ENCODE measurements at regions not wholly inside any gene's neighbourhood (a gene's known extent, or its start where the extent isn't known, plus 50 kb on each side); places are given as distances from the start of the nearest gene placed in this dataset.

DNA sequence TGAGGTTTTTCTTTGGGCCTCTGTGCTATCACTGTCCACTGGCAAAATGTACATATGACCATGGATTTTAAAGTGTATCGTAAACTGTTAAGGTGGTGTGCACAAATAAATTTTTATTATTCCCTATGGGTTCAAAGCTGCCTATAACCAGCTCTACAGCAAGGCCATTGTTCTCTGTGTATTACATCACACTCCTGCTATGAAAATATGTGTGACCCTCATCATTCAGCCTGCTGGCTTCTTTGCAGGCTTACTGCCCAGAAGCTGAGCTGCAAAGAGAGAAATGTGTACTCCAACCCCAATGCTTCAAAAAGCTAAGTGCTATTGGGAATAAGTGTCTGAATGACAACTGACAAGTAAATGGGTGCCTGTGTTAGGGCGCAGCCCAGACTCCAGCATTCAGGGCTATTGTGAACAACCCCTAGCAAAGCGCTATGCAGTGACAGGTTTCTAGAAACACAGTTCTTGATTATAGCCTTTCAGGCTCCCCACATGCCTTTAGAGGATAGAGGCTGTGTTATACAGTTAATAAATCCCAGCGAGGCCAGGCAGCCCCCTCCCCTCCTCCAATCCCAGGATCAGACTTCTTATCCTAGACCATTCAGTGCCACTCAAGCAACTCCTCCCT lies 220.4 kb upstream of the RADX start:
- TF ChIP-seq, protein P1, sequence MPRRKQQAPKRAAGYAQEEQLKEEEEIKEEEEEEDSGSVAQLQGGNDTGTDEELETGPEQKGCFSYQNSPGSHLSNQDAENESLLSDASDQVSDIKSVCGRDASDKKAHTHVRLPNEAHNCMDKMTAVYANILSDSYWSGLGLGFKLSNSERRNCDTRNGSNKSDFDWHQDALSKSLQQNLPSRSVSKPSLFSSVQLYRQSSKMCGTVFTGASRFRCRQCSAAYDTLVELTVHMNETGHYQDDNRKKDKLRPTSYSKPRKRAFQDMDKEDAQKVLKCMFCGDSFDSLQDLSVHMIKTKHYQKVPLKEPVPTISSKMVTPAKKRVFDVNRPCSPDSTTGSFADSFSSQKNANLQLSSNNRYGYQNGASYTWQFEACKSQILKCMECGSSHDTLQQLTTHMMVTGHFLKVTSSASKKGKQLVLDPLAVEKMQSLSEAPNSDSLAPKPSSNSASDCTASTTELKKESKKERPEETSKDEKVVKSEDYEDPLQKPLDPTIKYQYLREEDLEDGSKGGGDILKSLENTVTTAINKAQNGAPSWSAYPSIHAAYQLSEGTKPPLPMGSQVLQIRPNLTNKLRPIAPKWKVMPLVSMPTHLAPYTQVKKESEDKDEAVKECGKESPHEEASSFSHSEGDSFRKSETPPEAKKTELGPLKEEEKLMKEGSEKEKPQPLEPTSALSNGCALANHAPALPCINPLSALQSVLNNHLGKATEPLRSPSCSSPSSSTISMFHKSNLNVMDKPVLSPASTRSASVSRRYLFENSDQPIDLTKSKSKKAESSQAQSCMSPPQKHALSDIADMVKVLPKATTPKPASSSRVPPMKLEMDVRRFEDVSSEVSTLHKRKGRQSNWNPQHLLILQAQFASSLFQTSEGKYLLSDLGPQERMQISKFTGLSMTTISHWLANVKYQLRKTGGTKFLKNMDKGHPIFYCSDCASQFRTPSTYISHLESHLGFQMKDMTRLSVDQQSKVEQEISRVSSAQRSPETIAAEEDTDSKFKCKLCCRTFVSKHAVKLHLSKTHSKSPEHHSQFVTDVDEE (CRISPR knock-in tag; IDR thresholded peaks at IDR 0.05): no peak
- TF ChIP-seq BACH2 (CRISPR knock-in tag; IDR thresholded peaks at IDR 0.05; ENCODE audit: borderline replicate concordance) (no peak), RARB (CRISPR knock-in tag; IDR thresholded peaks at IDR 0.05) (no peak), TOX (CRISPR knock-in tag; IDR thresholded peaks at IDR 0.05; ENCODE audit: borderline replicate concordance) (no peak), ZFP30 (CRISPR knock-in tag; IDR thresholded peaks at IDR 0.05) (no peak), PATZ1 (CRISPR knock-in tag; IDR thresholded peaks at IDR 0.05; ENCODE audit: borderline replicate concordance) (no peak), ISL1 (CRISPR knock-in tag; IDR thresholded peaks at IDR 0.05) (no peak), ARNTL (CRISPR knock-in tag; IDR thresholded peaks at IDR 0.05; ENCODE audit: borderline replicate concordance, low read depth) (no peak), ZNF8 (CRISPR knock-in tag; IDR thresholded peaks at IDR 0.05) (no peak), ZFP3 (CRISPR knock-in tag; IDR thresholded peaks at IDR 0.05) (no peak), GLIS3 (CRISPR knock-in tag; IDR thresholded peaks at IDR 0.05) (no peak), OSR1 (CRISPR knock-in tag; IDR thresholded peaks at IDR 0.05) (no peak)
- TF ChIP-seq, protein P2, sequence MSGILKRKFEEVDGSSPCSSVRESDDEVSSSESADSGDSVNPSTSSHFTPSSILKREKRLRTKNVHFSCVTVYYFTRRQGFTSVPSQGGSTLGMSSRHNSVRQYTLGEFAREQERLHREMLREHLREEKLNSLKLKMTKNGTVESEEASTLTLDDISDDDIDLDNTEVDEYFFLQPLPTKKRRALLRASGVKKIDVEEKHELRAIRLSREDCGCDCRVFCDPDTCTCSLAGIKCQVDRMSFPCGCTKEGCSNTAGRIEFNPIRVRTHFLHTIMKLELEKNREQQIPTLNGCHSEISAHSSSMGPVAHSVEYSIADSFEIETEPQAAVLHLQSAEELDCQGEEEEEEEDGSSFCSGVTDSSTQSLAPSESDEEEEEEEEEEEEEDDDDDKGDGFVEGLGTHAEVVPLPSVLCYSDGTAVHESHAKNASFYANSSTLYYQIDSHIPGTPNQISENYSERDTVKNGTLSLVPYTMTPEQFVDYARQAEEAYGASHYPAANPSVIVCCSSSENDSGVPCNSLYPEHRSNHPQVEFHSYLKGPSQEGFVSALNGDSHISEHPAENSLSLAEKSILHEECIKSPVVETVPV (CRISPR knock-in tag; IDR thresholded peaks at IDR 0.05): no peak
- TF ChIP-seq, protein P3, sequence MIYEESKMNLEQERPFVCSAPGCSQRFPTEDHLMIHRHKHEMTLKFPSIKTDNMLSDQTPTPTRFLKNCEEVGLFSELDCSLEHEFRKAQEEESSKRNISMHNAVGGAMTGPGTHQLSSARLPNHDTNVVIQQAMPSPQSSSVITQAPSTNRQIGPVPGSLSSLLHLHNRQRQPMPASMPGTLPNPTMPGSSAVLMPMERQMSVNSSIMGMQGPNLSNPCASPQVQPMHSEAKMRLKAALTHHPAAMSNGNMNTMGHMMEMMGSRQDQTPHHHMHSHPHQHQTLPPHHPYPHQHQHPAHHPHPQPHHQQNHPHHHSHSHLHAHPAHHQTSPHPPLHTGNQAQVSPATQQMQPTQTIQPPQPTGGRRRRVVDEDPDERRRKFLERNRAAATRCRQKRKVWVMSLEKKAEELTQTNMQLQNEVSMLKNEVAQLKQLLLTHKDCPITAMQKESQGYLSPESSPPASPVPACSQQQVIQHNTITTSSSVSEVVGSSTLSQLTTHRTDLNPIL (CRISPR knock-in tag; IDR thresholded peaks at IDR 0.05; ENCODE audit: low read depth): no peak
- ATAC-seq: no peak

DNA sequence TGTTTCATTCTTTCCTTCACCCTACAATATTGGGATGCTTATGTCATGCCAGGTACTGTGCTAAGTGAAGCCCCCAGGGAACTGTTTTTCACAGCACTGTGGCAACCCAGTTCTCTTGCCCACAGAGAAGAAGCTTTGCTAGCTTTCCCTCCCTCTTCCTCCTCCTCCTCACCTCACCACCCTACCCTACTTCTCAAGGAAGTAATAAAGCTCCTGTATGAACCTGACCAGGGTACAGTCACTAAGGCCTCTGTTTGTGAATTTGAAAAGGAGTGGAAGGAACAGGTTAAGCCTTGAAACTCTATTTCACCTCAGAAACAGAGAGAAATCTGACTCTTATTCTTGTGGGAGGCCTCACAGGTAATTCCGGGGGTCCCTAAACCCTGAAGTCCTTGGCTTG lies 219.4 kb upstream of the RADX start:
- ATAC-seq: no peak
- TF ChIP-seq PPARA (CRISPR knock-in tag; IDR thresholded peaks at IDR 0.05; ENCODE audit: borderline replicate concordance) (no peak), ZNF565 (CRISPR knock-in tag; conservative IDR thresholded peaks at IDR 0.05; ENCODE audit: low read depth) (no peak), ZC3H10 (CRISPR knock-in tag; IDR thresholded peaks at IDR 0.05) (no peak), ZFP3 (CRISPR knock-in tag; IDR thresholded peaks at IDR 0.05) (no peak), TCF4 (CRISPR knock-in tag; IDR thresholded peaks at IDR 0.05; ENCODE audit: borderline replicate concordance) (no peak), ZFP30 (CRISPR knock-in tag; IDR thresholded peaks at IDR 0.05) (no peak), POU6F1 (CRISPR knock-in tag; IDR thresholded peaks at IDR 0.05; ENCODE audit: borderline replicate concordance, low read depth) (no peak), ZNF8 (CRISPR knock-in tag; IDR thresholded peaks at IDR 0.05) (no peak), OSR1 (CRISPR knock-in tag; IDR thresholded peaks at IDR 0.05) (no peak), ARNTL (CRISPR knock-in tag; IDR thresholded peaks at IDR 0.05; ENCODE audit: borderline replicate concordance, low read depth) (no peak), SNAI2 (CRISPR knock-in tag; IDR thresholded peaks at IDR 0.05) (no peak), BACH2 (CRISPR knock-in tag; IDR thresholded peaks at IDR 0.05; ENCODE audit: borderline replicate concordance) (no peak), RARB (CRISPR knock-in tag; IDR thresholded peaks at IDR 0.05) (no peak), PATZ1 (CRISPR knock-in tag; IDR thresholded peaks at IDR 0.05; ENCODE audit: borderline replicate concordance) (no peak)
- TF ChIP-seq, protein P2 (CRISPR knock-in tag; IDR thresholded peaks at IDR 0.05): no peak
- TF ChIP-seq, protein P1 (CRISPR knock-in tag; IDR thresholded peaks at IDR 0.05): no peak

All from SK-N-SH treated with all-trans-retinoic acid at 6 μM for 48 hours (cell line).